Stimulated activated CD4-positive, alpha-beta T cell treated with anti-CD3 and anti-CD28 coated beads, Interleukin-1b, Interleukin-23, amount 100 ng/mL, for 1 hour (primary cell): ENCODE measurements at regions not wholly inside any gene's neighbourhood (a gene's known extent, or its start where the extent isn't known, plus 50 kb on each side); places are given as distances from the start of the nearest gene placed in this dataset.
"Not testable (repeated sequence)": the region's sequence is repeated elsewhere in the genome, so short reads cannot be mapped to it uniquely, and the experiment has no call there.

ENCODE experiments used
- DNase-seq, 2 donors: peaks; one replicate each; pipeline ENCODE4 v3.0.0-alpha.2; 2020; ENCODE audit warnings: low read depth in 2 of 2

DNA sequence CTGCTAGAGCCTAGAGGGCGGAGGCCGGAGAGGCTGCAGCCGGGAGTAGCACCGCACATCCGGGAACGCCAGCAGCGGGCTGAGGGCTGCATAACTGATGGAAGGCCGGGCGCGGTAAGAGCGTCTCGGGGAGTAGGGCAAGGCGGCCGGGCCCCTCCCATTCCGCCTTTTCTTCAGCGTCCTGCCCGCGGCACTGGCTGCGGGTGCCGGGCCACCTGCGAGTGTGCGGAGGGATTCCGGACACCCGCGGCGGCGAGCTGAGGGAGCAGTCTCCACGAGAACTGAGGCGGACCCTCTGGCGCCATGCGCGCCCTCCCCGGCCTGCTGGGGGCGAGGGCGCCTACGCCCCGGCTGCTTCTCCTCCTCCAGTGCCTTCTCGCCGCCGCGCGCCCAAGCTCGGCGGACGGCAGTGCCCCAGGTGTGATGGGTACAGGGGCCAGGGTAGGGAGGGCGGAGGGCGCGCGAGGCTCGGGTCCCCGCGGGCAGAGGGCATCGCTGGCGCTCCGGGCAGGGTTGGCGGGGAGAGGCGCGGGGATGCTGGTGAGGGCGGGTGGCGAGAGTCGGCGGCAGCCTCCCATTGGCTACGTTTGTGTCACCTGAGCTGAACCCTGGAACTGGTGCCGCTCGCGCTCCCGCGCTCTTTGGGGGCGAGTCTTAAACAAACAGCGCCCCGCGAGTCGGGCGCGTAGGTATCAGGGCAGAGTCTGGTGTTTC lies 334.4 kb downstream of the SRGAP2C start:
- DNase-seq = peak; percentile 47 to 50

DNA sequence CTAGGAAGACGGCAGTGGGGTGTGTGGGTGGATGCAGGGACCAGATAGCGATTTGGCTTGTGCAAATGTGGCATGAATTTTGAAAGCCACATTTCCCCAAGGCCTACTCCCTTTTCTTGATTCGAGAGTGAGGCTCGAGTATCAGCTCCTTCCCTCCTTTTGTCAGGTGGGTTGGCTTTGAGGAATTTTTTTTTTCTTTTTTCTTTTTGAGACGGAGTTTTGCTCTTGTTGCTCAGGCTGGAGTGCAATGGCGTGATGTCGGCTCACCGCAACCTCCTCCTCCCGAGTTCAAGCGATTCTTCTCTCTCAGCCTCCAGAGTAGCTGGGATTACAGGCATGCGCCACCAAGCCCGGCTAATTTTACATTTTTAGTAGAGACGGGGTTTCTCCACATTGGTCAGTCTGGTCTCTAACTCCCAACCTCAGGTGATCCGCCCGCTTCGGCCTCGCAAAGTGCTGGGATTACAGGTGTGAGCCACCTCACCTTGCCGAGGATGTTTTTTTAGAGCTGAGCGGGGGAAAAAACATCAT lies 335.0 kb downstream of the SRGAP2C start:
- not testable (repeated sequence) for DNase-seq

DNA sequence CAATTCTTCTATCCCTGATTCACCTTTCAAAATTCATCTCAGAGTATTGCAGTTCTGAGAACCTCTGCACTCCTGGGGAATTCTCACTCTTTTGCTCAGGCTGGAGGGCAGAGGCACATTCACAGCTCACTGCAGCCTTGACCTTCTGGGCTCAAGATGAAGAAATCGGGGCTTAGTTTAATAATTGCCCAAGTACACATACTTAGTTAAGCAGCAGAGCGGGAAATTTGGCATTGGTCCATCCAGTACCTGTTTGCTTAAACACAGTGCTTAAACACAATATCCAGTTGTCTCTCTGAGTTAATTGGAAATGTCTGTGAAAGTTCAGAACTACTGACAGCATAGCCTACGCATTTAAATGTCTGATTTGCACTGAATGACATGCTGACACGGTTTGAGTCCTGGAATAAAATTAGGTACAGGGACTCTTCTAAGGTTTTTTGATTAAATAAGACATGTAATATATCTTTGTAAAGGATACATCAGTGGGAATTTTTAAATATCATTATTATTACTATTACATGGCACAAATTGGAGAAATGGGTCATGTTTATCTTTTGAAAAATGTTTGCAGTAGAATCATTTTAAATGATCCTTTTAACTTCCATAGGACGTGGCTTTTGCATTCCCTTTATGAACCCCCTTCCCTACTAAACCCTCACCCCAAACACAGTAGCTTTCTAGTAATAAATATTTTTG lies 337.4 kb downstream of the SRGAP2C start:
- no peak for DNase-seq

DNA sequence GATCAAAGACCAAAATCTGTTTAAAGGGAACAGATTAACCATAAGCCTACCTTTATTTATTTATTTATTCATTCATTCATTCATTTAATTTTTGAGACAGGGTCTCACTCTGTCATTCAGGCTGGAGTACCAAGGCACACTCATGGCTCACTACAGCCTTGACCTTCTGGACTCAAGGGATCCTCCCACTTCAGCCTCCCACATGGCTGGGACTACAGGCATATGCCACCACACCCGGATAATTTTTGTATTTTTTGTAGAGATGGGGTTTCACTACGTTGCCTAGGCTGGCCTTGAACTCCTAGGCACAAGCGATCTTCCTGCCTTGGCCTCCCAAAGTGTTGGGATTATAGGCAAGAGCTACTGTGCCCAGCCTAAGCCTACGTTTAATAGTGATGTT lies 338.3 kb downstream of the SRGAP2C start:
- DNase-seq = not testable (repeated sequence)

DNA sequence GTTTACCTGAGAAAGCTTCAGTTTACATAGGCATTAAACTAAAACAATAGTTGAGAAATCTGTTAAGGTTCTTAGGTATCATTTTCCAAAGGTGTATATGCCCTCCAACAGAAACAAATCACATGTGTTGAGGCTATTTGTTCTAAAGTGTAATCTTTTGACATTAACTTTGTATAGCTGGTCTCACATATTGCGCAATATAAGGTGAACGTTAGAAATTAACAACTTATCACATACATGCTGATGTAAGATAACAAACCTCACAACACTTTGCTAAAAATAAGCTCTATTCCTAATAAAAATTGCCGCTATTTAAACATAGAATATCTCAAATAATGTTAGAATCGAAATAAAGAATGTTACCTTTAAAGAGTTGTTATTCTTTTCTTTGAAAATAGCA lies 340.6 kb downstream of the SRGAP2C start:
- no peak for DNase-seq

DNA sequence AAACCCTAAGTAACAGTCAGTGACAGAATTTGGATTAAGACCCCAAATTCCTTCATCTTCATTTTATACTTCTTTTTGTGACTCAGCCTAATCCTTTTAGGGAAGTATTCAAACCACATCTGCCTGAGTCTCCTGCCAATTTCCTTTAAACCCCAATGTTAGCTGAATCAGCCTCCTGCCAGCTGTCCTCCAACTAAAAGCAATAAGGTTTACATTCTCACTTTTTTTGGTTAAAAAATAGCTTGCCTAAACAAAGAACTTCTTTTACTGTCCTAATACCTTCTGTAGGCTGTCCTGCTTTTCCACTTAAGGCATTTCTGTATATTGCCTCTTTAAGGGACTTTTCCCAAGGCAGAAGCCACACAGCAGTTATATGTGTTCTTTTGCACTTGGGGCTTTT lies 344.2 kb downstream of the SRGAP2C start:
- DNase-seq = not testable (repeated sequence)

DNA sequence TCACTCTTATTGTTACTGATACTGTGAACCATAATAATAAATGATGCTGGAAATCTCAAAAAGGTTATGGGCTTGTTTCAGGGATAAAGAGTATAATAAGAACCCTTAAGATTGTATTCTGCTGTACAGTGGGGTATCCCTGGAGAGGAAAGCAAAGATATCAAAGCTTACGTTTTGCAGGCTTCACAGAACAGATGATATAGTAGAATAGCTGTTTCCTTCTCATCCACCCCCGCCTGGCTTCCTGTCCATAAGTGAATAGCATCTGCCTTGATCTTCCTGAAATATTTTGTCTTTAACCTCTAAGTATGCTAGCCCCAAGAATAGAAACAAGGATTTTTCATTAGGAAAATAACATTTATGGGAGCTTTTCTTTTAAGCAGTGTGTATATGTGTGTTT lies 345.3 kb downstream of the SRGAP2C start:
- not testable (repeated sequence) for DNase-seq

DNA sequence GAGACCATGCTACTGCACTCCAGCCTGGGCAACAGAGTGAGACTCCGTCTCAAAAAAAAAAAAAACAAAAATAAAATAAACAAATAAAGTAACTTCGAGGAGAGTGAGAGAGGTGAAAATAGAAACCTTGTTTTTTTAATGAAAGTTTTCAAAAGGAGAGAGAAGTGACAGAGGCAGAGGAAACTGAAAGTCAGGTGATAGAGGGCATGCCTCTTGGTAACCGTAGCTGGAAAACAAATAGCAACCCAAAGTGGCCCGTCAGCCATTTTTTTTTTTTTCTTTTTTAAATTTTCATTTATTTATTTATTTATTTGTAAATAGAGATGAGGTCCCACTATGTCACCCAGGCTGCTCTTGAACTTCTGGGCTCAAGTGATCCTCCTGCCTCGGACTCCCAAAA lies 347.0 kb downstream of the SRGAP2C start:
- not testable (repeated sequence) for DNase-seq

DNA sequence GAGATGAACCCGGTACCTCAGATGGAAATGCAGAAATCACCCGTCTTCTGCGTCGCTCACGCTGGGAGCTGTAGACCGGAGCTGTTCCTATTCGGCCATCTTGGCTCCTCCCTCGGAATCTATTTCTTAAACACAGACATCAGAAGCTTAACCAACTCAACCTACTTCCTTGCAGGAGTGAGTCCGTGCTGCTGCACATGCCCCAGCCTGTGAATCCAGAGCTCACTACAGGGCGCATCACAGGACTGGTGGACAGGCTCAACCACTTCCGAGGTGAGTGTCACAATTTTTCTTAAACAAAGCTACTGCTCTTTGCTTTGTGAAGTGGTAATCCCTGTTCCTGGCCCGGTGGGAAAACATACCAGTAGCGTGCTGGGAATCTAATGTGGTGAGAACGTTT lies 353.4 kb downstream of the SRGAP2C start:
- DNase-seq = not testable (repeated sequence)

DNA sequence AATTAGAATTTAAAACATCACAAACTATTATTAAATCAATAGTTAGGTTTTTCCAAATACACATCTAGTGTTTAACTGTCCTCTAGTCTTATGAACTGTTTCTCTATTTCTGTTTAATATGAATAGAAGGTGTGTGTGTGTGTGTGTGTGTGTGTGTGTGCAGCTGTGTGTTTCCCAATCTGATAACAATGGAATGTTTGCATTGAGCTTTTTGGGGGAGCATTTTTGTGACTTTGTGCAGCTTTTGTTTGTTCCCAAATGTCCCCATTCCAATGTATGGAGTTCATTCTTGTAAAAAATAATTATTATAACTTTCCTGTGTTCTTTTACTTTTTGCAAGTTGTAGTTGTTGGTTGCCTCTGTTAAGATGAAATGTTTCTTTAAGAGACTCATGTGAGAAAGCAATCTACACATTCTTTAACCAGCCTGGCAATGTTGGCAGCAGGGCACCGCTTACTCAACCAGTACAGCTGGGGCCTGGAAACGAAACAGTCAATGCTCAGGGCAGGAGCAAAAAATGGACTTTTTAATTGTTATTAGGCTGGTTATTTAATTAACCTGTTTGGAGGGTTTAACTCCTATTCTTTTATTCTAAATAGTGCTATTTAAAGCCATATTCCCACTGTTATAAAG lies 354.3 kb downstream of the SRGAP2C start:
- DNase-seq = no peak

DNA sequence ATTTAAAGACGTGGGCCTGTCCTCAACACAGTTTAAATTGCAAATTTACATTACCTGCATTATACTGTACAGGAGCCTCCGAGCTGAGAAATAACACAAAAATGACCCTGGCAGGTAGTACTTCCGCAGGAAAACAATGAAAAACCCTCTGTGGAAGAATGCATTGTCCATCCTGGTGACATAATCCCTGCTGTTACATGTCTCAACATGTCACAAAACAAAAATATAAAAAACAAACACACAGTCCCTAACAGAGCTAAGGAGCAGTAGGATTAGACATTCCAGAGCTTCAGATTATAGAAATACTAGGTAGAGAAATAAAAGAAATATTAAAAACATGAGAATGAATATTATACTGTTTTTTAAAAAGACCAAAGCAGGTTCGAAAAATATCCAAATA lies 359.2 kb downstream of the SRGAP2C start:
- not testable (repeated sequence) for DNase-seq

DNA sequence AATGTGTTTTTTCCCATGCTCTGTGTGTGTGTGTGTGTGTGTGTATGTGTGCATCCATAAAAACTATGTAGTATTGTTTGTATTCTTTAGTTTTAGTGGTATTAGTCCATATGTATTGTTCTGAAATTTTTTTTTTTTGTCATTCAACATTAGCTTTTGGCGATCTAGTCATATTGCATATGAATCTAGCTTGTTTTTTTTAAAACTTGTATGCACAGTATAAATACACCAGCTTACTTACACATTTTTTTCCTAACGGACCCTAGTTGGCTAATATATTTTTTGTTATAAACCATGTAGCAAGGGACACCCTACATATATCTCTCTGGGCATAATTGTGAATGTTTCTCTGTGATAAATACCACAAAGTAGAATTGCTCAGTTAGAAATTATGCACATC lies 359.7 kb downstream of the SRGAP2C start:
- DNase-seq = no peak

DNA sequence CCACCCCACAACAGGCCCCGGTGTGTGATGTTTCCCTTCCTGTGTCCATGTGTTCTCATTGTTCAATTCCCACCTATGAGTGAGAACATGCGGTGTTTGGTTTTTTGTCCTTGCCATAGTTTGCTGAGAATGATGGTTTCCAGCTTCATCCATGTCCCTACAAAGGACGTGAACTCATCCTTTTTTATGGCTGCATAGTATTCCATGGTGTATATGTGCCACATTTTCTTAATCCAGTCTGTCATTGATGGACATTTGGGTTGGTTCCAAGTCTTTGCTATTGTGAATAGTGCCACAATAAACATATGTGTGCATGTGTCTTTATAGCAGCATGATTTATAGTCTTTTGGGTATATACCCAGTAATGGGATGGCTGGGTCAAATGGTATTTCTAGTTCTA lies 361.1 kb downstream of the SRGAP2C start:
- DNase-seq = not testable (repeated sequence)

DNA sequence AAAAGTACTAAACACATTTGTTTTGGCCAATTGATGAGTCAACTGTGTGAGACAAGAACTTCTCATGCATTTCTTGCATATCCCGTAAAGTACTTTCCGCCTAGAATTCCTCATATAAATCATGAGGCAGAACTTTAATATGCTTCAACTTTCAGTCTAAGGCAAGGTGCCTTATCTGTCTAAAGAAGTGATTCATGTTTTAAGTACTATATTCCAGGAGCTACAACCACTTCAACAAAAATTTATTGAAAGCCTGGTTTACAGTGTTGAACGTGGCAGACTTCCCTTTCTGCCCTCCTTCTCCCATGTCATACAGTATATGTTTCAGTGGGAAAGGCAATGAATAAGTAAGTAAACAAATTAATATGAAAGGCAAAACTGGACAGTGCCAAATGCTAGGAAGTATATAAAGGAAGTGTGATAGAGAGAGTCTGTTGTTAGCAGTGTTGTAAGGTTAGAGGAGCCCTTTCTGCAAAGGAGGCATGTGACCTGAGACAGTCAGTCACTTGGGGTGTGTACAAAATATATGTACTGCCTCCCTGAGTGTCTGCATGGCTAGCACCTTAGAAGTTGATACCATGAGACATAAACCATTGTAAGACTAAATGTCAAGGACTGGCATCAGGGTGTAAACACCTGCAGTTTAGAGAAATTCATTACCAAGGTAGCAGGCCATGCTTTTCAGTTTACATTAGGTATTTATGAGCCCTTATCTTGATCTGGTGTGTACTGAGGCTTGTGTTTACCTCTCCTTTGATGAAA lies 362.2 kb downstream of the SRGAP2C start:
- DNase-seq = no peak

DNA sequence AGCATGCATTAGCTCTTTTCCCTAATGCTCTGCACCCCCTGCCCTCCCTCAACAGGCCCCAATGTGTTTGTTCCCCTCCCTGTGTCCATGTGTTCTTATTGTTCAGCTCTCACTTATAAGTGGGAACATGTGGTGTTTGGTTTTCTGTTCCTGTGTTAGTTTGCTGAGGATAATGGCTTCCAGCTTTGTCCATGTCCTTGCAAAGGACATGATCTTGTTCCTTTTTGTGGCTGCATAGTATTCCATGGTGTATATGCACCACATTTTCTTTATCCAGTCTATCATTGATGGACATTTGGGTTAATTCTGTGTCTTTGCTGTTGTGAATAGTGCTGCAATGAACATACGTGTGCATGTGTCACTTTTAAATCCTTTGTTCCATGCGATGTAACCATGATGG lies 363.0 kb downstream of the SRGAP2C start:
- not testable (repeated sequence) for DNase-seq

DNA sequence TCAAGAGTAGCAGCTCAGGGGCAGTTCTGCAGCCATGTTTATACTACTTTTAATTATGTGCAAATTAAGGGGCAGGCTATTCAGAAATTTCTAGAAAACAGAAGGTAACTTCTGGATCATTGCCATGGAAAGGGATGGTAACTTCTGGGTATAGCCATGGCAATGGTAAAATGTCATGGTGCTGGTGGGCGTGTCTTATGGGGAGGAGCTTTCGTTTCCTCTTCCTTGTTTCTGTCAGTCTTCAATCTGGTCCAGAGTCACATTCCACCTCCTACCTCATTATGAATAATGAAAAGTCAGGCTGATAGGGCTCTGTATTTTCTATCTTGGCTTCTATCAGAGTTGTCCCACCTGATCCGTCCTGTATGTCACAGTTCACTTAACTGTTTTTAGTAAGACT lies 366.0 kb downstream of the SRGAP2C start:
- not testable (repeated sequence) for DNase-seq

DNA sequence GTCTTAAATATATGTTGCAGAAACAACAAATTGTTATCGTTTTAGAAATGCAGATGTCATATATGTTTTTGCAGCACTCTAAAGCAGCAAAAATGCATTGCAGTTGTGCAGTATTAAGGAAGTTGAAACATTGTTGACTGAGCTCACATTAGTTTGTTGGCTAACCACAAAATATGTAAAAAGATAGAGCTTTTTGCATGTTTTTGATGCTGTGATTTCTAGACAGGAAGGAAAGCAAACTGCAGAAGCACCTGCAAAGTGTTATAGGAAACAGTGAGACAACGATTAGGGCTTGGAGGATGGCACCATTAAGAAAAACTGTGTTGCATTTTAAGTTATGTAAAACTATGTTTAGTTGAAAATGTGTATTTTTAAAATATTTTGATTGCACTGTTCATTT lies 366.7 kb downstream of the SRGAP2C start:
- not testable (repeated sequence) for DNase-seq

DNA sequence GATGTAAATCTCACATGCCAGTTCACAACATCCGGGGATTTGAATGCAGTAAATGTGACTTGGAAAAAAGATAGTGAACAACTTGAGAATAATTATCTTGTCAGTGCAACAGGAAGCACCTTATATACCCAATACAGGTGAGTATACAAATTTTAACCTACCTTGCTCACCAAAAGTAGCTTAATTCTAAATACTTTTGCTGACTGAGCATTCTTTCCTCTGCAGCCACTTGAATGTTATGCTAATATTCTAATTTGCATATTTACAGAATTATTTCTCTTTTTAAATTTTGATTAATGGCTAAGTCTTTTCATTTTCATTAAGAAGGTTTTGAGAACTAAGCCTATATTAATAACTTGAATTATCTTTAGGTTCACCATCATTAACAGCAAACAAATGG lies 371.8 kb downstream of the SRGAP2C start:
- DNase-seq = not testable (repeated sequence)

DNA sequence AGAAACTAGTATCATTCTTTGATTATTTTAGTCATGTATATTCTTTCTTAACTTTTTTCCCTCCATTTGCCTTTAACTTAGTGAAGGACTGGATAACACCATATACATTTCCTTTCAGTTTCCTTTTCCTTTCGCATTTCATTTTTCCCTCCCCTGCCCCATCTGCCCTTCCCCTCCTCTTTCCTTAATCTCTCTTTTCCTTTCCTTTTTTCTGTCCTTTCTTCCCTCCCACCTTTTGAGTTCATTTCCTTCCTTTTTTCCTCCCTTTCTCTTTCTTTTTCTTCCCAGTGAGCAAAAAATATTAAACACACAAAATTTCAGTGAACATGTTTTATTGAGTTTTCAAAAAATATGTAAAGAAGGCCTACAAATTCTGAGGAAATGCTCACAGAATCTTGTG lies 373.3 kb downstream of the SRGAP2C start:
- not testable (repeated sequence) for DNase-seq

DNA sequence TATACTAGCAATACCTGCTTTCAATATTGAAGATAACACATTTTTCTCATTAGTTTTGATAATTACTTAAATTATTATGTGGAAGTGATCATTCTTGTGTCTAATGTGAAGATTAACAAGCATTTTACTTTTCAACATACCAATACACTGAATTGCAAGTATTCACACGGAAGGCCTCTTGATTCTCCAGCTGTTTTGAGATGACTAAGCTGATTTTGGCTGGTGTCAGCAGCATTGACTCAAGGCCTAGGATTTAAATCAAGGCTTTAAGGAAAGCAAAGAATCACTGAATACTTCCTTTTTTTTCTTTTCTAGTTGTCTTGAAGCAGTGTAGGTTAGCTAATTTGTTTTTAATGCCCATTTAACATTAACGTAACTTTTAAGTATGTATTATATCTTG lies 373.7 kb downstream of the SRGAP2C start:
- no peak for DNase-seq

DNA sequence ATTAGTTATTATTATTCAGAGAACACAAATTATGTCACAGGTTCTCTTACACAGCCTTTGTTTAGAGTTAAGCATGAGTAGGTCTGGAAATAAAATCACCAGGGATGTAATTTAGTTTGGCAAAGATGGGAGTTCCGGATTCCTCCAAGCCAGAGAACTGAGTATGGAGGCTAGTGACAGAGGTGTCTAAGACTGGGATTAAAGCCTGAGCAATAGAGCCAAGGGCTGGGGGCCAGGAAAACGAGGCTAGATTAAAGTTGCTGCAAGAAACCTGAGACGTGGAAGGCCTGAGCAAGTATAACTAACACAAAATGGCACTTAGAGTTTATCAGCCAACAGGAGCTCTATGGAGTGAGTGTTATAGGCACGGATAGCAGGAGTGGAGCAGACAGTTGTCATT lies 381.6 kb downstream of the SRGAP2C start:
- DNase-seq = no peak

DNA sequence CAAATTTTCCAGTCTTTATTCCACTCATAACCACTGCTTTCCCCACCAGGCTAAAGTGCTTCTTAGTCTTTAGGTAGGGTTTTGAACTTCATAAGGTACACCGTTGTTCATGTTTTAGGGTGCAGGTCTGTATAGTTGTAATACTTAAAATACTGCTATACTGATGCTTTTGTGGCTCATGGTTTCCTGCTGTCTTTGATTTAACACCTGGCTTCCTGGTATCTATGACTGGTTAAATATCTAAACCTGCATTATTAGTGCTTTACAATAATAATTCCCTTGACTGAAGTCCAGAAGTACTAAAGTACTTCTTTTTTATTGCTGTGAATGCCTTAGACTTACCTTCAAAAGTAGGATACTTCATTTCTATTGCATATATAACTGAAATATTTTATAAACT lies 384.7 kb downstream of the SRGAP2C start:
- no peak for DNase-seq
